Stomach (tissue), 8 donors: ENCODE measurements at regions not wholly inside any gene's neighbourhood (a gene's known extent, or its start where the extent isn't known, plus 50 kb on each side); places are given as distances from the start of the nearest gene placed in this dataset.
A peak's percentile ranks its signal among the peaks of the same experiment; 100 is the strongest.

Experiments used
- DNase-seq, 2 donors: peaks; one replicate each; pipeline versions ENCODE4 v3.0.0 to v3.0.0-alpha.2; 2013 to 2019
- H3K27ac ChIP-seq, 5 donors: fragments of 200-600 bp in 4 of 5; sonication (generic) in 4 of 5; one replicate each; pipeline ENCODE4 v1.5.1; 2013 to 2019; ENCODE audit warnings: mild to moderate bottlenecking in 1 of 5, moderate library complexity in 1 of 5
- H3K27me3 ChIP-seq, 3 donors: fragments of 200-600 bp; sonication (generic); one replicate each; pipeline ENCODE4 v1.5.1; 2017 to 2019; ENCODE audit warnings: mixed run types in 1 of 3
- H3K36me3 ChIP-seq, 4 donors: fragments of 200-600 bp; sonication (generic); 1 replicate in 3 of 4; 2 replicates in 1 of 4; pipeline ENCODE4 v1.5.1; 2016 to 2019
- H3K4me1 ChIP-seq, 4 donors: fragments of 200-600 bp; sonication (generic); one replicate each; pipeline ENCODE4 v1.5.1; 2016 to 2019
- H3K4me3 ChIP-seq, 4 donors: fragments of 200-600 bp; sonication (generic) in 3 of 4; one replicate each; pipeline ENCODE4 v1.5.1; 2016 to 2019; ENCODE audit warnings: mild to moderate bottlenecking in 1 of 4
- H3K9me3 ChIP-seq, 4 donors: fragments of 200-600 bp; sonication (generic); one replicate each; pipeline ENCODE4 v1.5.1; 2016 to 2019
- EP300 ChIP-seq: sonication (generic); formaldehyde crosslinking; IDR thresholded peaks from one replicate; pipeline ENCODE4 v1.6.1; 2017; ENCODE audit warnings: antibody characterized with exemption
- POLR2A ChIP-seq, 4 donors: fragments of 450-650 bp; IDR thresholded peaks; one replicate each; pipeline ENCODE4 v1.6.1; 2016; ENCODE audit warnings: antibody characterized with exemption in 4 of 4, control low read depth in 2 of 4, mild to moderate bottlenecking in 1 of 4, moderate library complexity in 1 of 4
- POLR2AphosphoS5 ChIP-seq, 3 donors: sonication (generic); formaldehyde crosslinking; IDR thresholded peaks; one replicate each; pipeline ENCODE4 v1.6.1; 2016; ENCODE audit warnings: antibody characterized with exemption in 3 of 3
- WGBS, 5 donors: extraction: QIAGEN DNeasy Blood & Tissue Kit in 3 of 5; methylation state at CpG; one replicate each; pipeline versions ENCODE4 v1.1.5 to v1.1.7; 2013 to 2018; 5-methylcytosine and 5-hydroxymethylcytosine counted together
- intact Hi-C: fragments of 100-400 bp; cut with DNase I; formaldehyde crosslinking; loops from one replicate; pipeline ENCODE4 v1.15.1; 2023; ENCODE audit warnings: low total_unique reads
- TF ChIP-seq, protein P1 (sequence below), 7 experiments: fragments of 450-650 bp in 4 of 7; fragments of 200-600 bp in 3 of 7; sonication (generic) in 3 of 7; IDR thresholded peaks; one replicate each; pipeline ENCODE4 v1.5.1; 2016 to 2019; ENCODE audit warnings: antibody characterized with exemption in 7 of 7, control low read depth in 2 of 7, mild to moderate bottlenecking in 1 of 7
- donor health status: healthy with polysubstance abuse.
- donor health status: Bipolar disorder and iron deficiency.
- donor health status: healthy.

DNA sequence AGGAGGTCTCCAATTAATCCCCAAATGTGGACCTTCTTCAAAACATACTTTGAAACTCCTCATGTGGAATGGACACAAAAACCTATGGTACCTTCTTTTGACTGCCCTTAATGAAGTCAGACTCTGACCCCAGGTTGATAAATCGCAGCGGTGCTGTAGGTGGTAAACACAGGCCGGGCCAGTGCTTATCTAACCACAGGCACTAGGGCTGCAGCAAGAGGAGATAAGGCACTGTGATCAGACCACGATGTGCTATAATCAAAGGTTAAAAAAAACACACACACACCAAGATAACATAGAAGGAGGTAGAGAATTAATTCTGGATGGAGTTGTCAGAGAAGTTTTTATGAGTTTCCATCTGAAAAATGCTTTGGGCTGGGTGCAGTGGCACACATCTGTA lies 52.3 kb upstream of the SIPA1L2 start:
- WGBS, 5 donors: 25 to 52% (median 35%) methylated on average over 4 of the region's 4 CpGs
- Histone ChIP-seq H3K9me3 (no peaks in the 10 kb centered on the region), H3K4me1 (peaks cover 11 to 41% (median 31%) of the 10 kb centered on the region in 4 donors), H3K27ac (peak overlapping the region in 2 of 5 donors; percentile 32 to 50), H3K4me3 (no peak overlapping the region), H3K36me3 (no peaks in the 10 kb centered on the region), H3K27me3 (no peaks in the 10 kb centered on the region)
- DNase-seq: peak; percentile 86 to 87
- TF ChIP-seq POLR2AphosphoS5 (IDR thresholded peaks at IDR 0.05): peak in 2 of 3 donors; percentile 90 to 97
- TF ChIP-seq, protein P1, sequence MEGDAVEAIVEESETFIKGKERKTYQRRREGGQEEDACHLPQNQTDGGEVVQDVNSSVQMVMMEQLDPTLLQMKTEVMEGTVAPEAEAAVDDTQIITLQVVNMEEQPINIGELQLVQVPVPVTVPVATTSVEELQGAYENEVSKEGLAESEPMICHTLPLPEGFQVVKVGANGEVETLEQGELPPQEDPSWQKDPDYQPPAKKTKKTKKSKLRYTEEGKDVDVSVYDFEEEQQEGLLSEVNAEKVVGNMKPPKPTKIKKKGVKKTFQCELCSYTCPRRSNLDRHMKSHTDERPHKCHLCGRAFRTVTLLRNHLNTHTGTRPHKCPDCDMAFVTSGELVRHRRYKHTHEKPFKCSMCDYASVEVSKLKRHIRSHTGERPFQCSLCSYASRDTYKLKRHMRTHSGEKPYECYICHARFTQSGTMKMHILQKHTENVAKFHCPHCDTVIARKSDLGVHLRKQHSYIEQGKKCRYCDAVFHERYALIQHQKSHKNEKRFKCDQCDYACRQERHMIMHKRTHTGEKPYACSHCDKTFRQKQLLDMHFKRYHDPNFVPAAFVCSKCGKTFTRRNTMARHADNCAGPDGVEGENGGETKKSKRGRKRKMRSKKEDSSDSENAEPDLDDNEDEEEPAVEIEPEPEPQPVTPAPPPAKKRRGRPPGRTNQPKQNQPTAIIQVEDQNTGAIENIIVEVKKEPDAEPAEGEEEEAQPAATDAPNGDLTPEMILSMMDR (IDR thresholded peaks at IDR 0.05): no peak
- TF ChIP-seq EP300: no peak
- no peak for TF ChIP-seq POLR2A (IDR thresholded peaks at IDR 0.05)
- intact Hi-C loops: no loop called here

GRCh38 chr1:232684371-232685105 lies 54.6 kb upstream of the SIPA1L2 start:
- H3K4me1 ChIP-seq: peaks cover 5 to 31% (median 27%) of the 10 kb centered on the region in 4 donors
- WGBS, 5 donors: 76 to 89% (median 83%) methylated on average over 3 of the region's 3 CpGs
- no peaks in the 10 kb centered on the region for H3K36me3 ChIP-seq
- no peak overlapping the region for H3K27ac ChIP-seq
- H3K27me3 ChIP-seq: no peaks in the 10 kb centered on the region
- no peaks in the 10 kb centered on the region for H3K9me3 ChIP-seq
- TF ChIP-seq, protein P1 (IDR thresholded peaks at IDR 0.05): no peak
- TF ChIP-seq POLR2A (IDR thresholded peaks at IDR 0.05) (no peak), POLR2AphosphoS5 (IDR thresholded peaks at IDR 0.05) (no peak), EP300 (no peak)
- no peak overlapping the region for H3K4me3 ChIP-seq
- DNase-seq: no peak
- intact Hi-C loops: no loop called here

DNA sequence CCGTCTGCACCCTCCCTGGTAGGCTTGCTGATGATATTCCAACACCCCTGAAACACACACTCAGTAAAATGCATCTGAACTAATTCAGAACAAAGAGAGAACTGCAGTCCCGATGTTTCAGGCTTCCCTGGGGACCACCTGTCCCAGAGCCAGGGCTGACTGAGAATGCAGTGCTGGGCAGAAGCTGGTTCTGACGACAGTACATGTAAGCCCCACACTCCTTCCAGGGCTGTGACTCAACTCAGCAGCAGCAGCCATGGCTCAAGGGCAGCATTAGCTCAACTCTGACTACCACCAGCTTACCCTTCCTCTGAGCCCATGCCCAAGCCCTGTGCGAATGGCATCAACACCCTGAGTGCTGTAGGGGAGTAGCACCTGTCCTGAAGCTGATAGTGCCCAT lies 56.4 kb upstream of the SIPA1L2 start:
- no peaks in the 10 kb centered on the region for H3K27me3 ChIP-seq
- H3K9me3 ChIP-seq: no peaks in the 10 kb centered on the region
- H3K4me3 ChIP-seq: no peak overlapping the region
- intact Hi-C loops: no loop called here
- TF ChIP-seq, protein P1 (IDR thresholded peaks at IDR 0.05): no peak
- TF ChIP-seq POLR2A (IDR thresholded peaks at IDR 0.05) (no peak), POLR2AphosphoS5 (IDR thresholded peaks at IDR 0.05) (no peak), EP300 (no peak)
- H3K36me3 ChIP-seq: no peaks in the 10 kb centered on the region
- H3K27ac ChIP-seq: no peak overlapping the region
- peaks cover 5 to 30% (median 22%) of the 10 kb centered on the region in 4 donors for H3K4me1 ChIP-seq
- 39 to 85% (median 64%) methylated on average over 4 of the region's 4 CpGs for WGBS, 5 donors
- no peak for DNase-seq

DNA sequence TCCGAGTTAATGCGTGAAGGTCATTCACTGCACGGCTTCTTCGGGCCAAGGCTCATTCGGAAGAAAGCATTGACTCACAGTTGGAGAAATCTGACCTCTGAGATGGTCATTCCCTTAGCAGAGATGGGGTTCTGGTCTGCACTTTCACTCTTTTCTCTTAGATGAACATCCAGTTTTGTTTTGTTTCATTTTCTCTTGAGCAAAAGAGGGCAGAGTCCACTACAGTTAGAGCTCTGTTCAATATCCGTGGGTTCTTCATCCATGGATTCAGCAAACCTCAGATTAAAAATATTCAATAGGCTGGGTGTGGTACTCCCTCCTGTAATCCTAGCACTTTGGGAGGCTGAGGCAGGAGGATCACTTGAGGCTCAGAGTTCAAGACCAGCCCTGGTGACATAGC lies 57.4 kb upstream of the SIPA1L2 start:
- Histone ChIP-seq H3K9me3 (no peaks in the 10 kb centered on the region), H3K4me3 (no peak overlapping the region), H3K27me3 (no peaks in the 10 kb centered on the region), H3K36me3 (no peaks in the 10 kb centered on the region), H3K4me1 (peaks cover 5 to 23% (median 19%) of the 10 kb centered on the region in 4 donors), H3K27ac (no peak overlapping the region)
- intact Hi-C loops: no loop called here
- 84 to 96% (median 92%) methylated on average over 6 of the region's 6 CpGs for WGBS, 5 donors
- DNase-seq: no peak
- TF ChIP-seq POLR2AphosphoS5 (IDR thresholded peaks at IDR 0.05): no peak
- no peak for TF ChIP-seq EP300
- TF ChIP-seq POLR2A (IDR thresholded peaks at IDR 0.05): no peak
- TF ChIP-seq, protein P1 (IDR thresholded peaks at IDR 0.05): no peak
